Naive thymus-derived CD8-positive, alpha-beta T cell (primary cell): ENCODE measurements at regions not wholly inside any gene's neighbourhood (a gene's known extent, or its start where the extent isn't known, plus 50 kb on each side); places are given as distances from the start of the nearest gene placed in this dataset.

Experiments
- ATAC-seq, 2 donors: fragments of 150-1000 bp; cut with Tn5 transposase in 1 of 2; sonication (Bioruptor Pico), chemical (Tn5 transposase) in 1 of 2; 1 replicate in 1 of 2; 2 replicates in 1 of 2; pipeline ENCODE4 v1.10.0; 2021; ENCODE audit warnings: mild to moderate bottlenecking in 2 of 2, moderate library complexity in 2 of 2
- POLR2A ChIA-PET: fragments of 350-600 bp; sonication (Branson Sonifier 250); formaldehyde crosslinking; loops from one replicate; lab custom pipeline; 2021; ENCODE audit warnings: antibody characterized with exemption; lab: Charles Lee
- DNase-seq, 10 donors: peaks; one replicate each; pipeline versions ENCODE4 v3.0.0 to v3.0.0-alpha.2; 2020 to 2022
- H3K27ac Mint-ChIP-seq, 10 donors: one replicate each; pipeline ENCODE4 v1.8.0; 2020 to 2022; ENCODE audit warnings: mild to moderate bottlenecking in 10 of 10, mixed read lengths in 10 of 10, moderate library complexity in 4 of 10, inconsistent platforms in 1 of 10
- H3K27me3 Mint-ChIP-seq, 5 donors: one replicate each; pipeline ENCODE4 v1.8.0; 2021 to 2022; ENCODE audit warnings: mixed read lengths in 5 of 5
- H3K36me3 Mint-ChIP-seq, 3 donors: one replicate each; pipeline ENCODE4 v1.8.0; 2020 to 2022; ENCODE audit warnings: mixed read lengths in 3 of 3, mild to moderate bottlenecking in 2 of 3, inconsistent platforms in 1 of 3
- H3K4me1 Mint-ChIP-seq, 4 donors: one replicate each; pipeline ENCODE4 v1.8.0; 2021 to 2022; ENCODE audit warnings: mixed read lengths in 4 of 4
- H3K4me3 Mint-ChIP-seq, 10 donors: one replicate each; pipeline ENCODE4 v1.8.0; 2020 to 2022; ENCODE audit warnings: mild to moderate bottlenecking in 10 of 10, mixed read lengths in 10 of 10, moderate library complexity in 6 of 10, inconsistent platforms in 1 of 10
- H3K9me3 Mint-ChIP-seq, 9 donors: one replicate each; pipeline ENCODE4 v1.8.0; 2020 to 2022; ENCODE audit warnings: mixed read lengths in 9 of 9, mild to moderate bottlenecking in 3 of 9, inconsistent platforms in 1 of 9, moderate library complexity in 1 of 9

DNA sequence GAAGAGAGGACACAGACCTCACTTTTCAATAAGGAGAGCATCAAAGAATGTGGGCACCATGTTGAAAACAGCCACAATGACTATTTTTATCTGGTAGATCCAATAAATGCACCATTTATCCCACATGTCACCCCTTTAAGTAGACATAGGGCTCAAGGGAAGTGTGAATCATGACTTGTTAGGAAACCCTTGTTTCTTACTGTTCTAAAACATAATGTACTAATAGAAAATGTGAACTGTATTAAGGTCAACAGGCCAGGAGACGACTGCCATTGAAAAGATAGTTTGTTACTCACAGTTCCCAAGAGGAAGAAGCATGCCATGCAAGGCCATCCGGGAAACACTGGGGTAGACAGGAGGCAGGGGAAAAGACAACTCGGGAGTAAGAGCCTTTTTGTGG lies 137.7 kb downstream of the EN1 start:
- Mint-ChIP-seq H3K4me1 (no peaks in the 10 kb centered on the region), H3K9me3 (peaks cover 0 to 3% (median 0%) of the 10 kb centered on the region in 9 donors), H3K4me3 (no peak overlapping the region), H3K27ac (peak overlapping the region in 1 of 10 donors; percentile 23), H3K27me3 (peaks cover 3 to 45% (median 12%) of the 10 kb centered on the region in 5 donors), H3K36me3 (no peaks in the 10 kb centered on the region)
- POLR2A ChIA-PET = no interaction called here
- no peak for ATAC-seq
- no peak for DNase-seq

GRCh38 chr2:118706844-118707243 lies 140.6 kb downstream of the EN1 start:
- Mint-ChIP-seq H3K4me1 (no peaks in the 10 kb centered on the region), H3K4me3 (no peak overlapping the region), H3K36me3 (no peaks in the 10 kb centered on the region), H3K9me3 (peaks cover 0 to 3% (median 0%) of the 10 kb centered on the region in 9 donors), H3K27me3 (peaks cover 6 to 62% (median 9%) of the 10 kb centered on the region in 5 donors), H3K27ac (no peak overlapping the region)
- POLR2A ChIA-PET = no interaction called here
- DNase-seq (no peak), ATAC-seq (no peak)

GRCh38 chr2:118706371-118706770 lies 141.1 kb downstream of the EN1 start:
- no peak for ATAC-seq
- Mint-ChIP-seq H3K4me3 (no peak overlapping the region), H3K36me3 (no peaks in the 10 kb centered on the region), H3K27ac (no peak overlapping the region), H3K4me1 (no peaks in the 10 kb centered on the region), H3K9me3 (peaks cover 0 to 6% (median 0%) of the 10 kb centered on the region in 9 donors), H3K27me3 (peaks cover 3 to 57% (median 11%) of the 10 kb centered on the region in 5 donors)
- no peak for DNase-seq
- POLR2A ChIA-PET = no interaction called here

DNA sequence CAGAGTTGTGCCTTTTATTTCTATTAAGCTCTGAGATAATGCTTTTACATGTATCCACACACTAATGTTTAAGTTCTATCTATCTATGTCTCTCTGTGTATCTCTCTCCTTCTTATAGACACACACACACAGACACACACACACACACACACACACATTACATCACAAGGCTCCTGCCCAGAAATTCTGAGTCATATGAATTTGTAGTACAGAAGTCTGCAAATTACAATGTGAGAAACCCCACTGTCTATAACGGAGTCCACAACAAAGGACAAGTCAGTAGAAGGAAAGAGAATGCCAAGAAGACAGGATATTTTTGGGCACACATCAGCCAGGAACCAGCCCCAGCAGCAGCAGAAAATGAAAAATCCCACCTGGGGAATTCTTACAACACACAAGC lies 142.4 kb downstream of the EN1 start:
- peaks cover 3 to 44% (median 7%) of the 10 kb centered on the region in 5 donors for H3K27me3 Mint-ChIP-seq
- H3K4me3 Mint-ChIP-seq = no peak overlapping the region
- no peak overlapping the region for H3K27ac Mint-ChIP-seq
- POLR2A ChIA-PET = no interaction called here
- ATAC-seq (no peak), DNase-seq (no peak)
- H3K36me3 Mint-ChIP-seq = no peaks in the 10 kb centered on the region
- no peaks in the 10 kb centered on the region for H3K4me1 Mint-ChIP-seq
- peaks cover 0 to 6% (median 2%) of the 10 kb centered on the region in 9 donors for H3K9me3 Mint-ChIP-seq

- no peak for ATAC-seq
- no peak overlapping the region for H3K27ac Mint-ChIP-seq
- POLR2A ChIA-PET = no interaction called here
- H3K27me3 Mint-ChIP-seq = peaks cover 0 to 17% (median 3%) of the 10 kb centered on the region in 5 donors
- peaks cover 0 to 15% (median 2%) of the 10 kb centered on the region in 9 donors for H3K9me3 Mint-ChIP-seq
- no peak for DNase-seq
- H3K4me3 Mint-ChIP-seq = no peak overlapping the region
- H3K36me3 Mint-ChIP-seq = no peaks in the 10 kb centered on the region
- H3K4me1 Mint-ChIP-seq = no peaks in the 10 kb centered on the region
Observed at GRCh38 chr2:118699447-118700175, 147.8 kb downstream of the EN1 start.

GRCh38 chr2:118698564-118698963 lies 148.9 kb downstream of the EN1 start:
- H3K27ac Mint-ChIP-seq = no peak overlapping the region

GRCh38 chr2:118697781-118698180 lies 149.7 kb downstream of the EN1 start:
- POLR2A ChIA-PET = no interaction called here
- Mint-ChIP-seq H3K4me3 (no peak overlapping the region), H3K9me3 (peaks cover 0 to 16% (median 2%) of the 10 kb centered on the region in 9 donors), H3K36me3 (no peaks in the 10 kb centered on the region), H3K27me3 (peaks cover 0 to 8% (median 3%) of the 10 kb centered on the region in 5 donors), H3K4me1 (no peaks in the 10 kb centered on the region), H3K27ac (no peak overlapping the region)
- DNase-seq (no peak), ATAC-seq (no peak)

More at GRCh38 chr2:118698564-118698963, 148.9 kb downstream of the EN1 start:
- peaks cover 0 to 7% (median 3%) of the 10 kb centered on the region in 5 donors for H3K27me3 Mint-ChIP-seq
- DNase-seq = no peak
- ATAC-seq = no peak
- POLR2A ChIA-PET = no interaction called here
- no peaks in the 10 kb centered on the region for H3K36me3 Mint-ChIP-seq
- peaks cover 0 to 16% (median 2%) of the 10 kb centered on the region in 9 donors for H3K9me3 Mint-ChIP-seq
- H3K4me1 Mint-ChIP-seq = no peaks in the 10 kb centered on the region
- H3K4me3 Mint-ChIP-seq = no peak overlapping the region

GRCh38 chr2:118696786-118697465 lies 150.5 kb downstream of the EN1 start:
- ATAC-seq = no peak
- no peaks in the 10 kb centered on the region for H3K4me1 Mint-ChIP-seq
- H3K36me3 Mint-ChIP-seq = no peaks in the 10 kb centered on the region
- POLR2A ChIA-PET = no interaction called here
- H3K9me3 Mint-ChIP-seq = peaks cover 0 to 16% (median 2%) of the 10 kb centered on the region in 9 donors
- H3K4me3 Mint-ChIP-seq = no peak overlapping the region
- peak overlapping the region in 1 of 10 donors; percentile 24 for H3K27ac Mint-ChIP-seq
- peaks cover 0 to 13% (median 8%) of the 10 kb centered on the region in 5 donors for H3K27me3 Mint-ChIP-seq
- DNase-seq = no peak

DNA sequence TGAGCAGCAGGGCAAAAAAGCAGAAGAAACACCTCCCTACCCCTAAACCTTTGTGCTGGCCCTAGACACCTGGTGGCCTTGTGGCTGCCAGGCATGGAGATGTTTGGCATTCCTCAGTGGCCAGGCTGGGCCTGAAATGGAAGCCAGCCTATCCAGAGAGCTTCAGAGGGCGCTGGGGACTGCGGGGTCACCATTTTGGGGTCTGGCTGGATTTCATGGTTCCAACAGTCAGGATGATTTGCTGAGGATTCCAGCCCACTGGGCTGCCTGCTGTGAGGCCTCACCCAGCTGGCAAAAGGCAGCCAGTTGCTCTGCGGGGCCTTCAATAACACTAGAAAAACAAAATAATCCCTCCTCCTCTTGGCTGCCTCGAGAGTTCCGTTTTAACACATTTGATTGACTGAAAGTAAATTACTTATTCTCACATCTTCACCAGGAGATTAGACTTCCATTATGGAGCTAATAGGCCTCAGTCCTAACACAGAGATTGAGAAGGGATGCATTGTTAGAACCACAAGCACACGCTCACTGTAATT lies 154.1 kb downstream of the EN1 start:
- Mint-ChIP-seq H3K9me3 (peaks cover 0 to 38% (median 7%) of the 10 kb centered on the region in 9 donors), H3K4me1 (no peaks in the 10 kb centered on the region), H3K36me3 (no peaks in the 10 kb centered on the region), H3K27me3 (peaks cover 4 to 41% (median 13%) of the 10 kb centered on the region in 5 donors), H3K4me3 (no peak overlapping the region), H3K27ac (no peak overlapping the region)
- POLR2A ChIA-PET = no interaction called here
- no peak for ATAC-seq
- no peak for DNase-seq

DNA sequence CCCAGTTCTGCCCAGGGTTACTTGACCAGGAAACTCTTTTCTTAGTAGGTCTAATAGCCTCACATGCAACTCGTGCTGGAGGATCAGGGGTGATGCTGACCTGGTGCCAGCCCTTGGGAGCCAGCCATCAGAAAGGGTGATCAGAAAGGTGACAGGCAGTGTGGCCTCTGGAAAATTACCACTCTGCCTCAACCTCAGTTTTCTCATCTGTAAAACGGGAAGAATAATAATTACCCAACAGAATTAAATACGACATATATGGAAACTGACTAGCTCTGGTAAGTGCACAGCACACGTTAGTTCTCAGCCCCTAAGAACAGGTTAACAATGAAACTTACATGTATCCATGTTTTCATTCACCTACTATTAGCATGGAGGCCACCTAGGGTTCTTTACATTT lies 157.6 kb downstream of the EN1 start:
- H3K27me3 Mint-ChIP-seq = peaks cover 4 to 41% (median 16%) of the 10 kb centered on the region in 5 donors
- H3K36me3 Mint-ChIP-seq = no peaks in the 10 kb centered on the region
- H3K4me1 Mint-ChIP-seq = no peaks in the 10 kb centered on the region
- ATAC-seq (no peak), DNase-seq (no peak)
- H3K27ac Mint-ChIP-seq = no peak overlapping the region
- POLR2A ChIA-PET = no interaction called here
- H3K9me3 Mint-ChIP-seq = peaks cover 0 to 25% (median 4%) of the 10 kb centered on the region in 9 donors
- no peak overlapping the region for H3K4me3 Mint-ChIP-seq

GRCh38 chr2:118689456-118689855 lies 158.0 kb downstream of the EN1 start:
- H3K27me3 Mint-ChIP-seq = peaks cover 4 to 41% (median 16%) of the 10 kb centered on the region in 5 donors
- POLR2A ChIA-PET = no interaction called here
- no peak for ATAC-seq

GRCh38 chr2:118689033-118689432 lies 158.4 kb downstream of the EN1 start:
- no peaks in the 10 kb centered on the region for H3K36me3 Mint-ChIP-seq
- ATAC-seq (no peak), DNase-seq (no peak)
- no peak overlapping the region for H3K4me3 Mint-ChIP-seq
- peaks cover 4 to 41% (median 16%) of the 10 kb centered on the region in 5 donors for H3K27me3 Mint-ChIP-seq
- no peaks in the 10 kb centered on the region for H3K4me1 Mint-ChIP-seq
- H3K9me3 Mint-ChIP-seq = peaks cover 0 to 22% (median 4%) of the 10 kb centered on the region in 9 donors
- POLR2A ChIA-PET = no interaction called here
- H3K27ac Mint-ChIP-seq = no peak overlapping the region

More at GRCh38 chr2:118689456-118689855, 158.0 kb downstream of the EN1 start:
- no peaks in the 10 kb centered on the region for H3K4me1 Mint-ChIP-seq
- no peak overlapping the region for H3K4me3 Mint-ChIP-seq
- DNase-seq = no peak
- H3K27ac Mint-ChIP-seq = no peak overlapping the region
- H3K36me3 Mint-ChIP-seq = no peaks in the 10 kb centered on the region
- H3K9me3 Mint-ChIP-seq = peaks cover 0 to 22% (median 4%) of the 10 kb centered on the region in 9 donors

GRCh38 chr2:118687698-118688097 lies 159.8 kb downstream of the EN1 start:
- Mint-ChIP-seq H3K9me3 (peaks cover 0 to 22% (median 6%) of the 10 kb centered on the region in 9 donors), H3K4me3 (no peak overlapping the region), H3K27ac (no peak overlapping the region), H3K4me1 (no peaks in the 10 kb centered on the region), H3K27me3 (peaks cover 4 to 44% (median 13%) of the 10 kb centered on the region in 5 donors), H3K36me3 (no peaks in the 10 kb centered on the region)
- POLR2A ChIA-PET = no interaction called here
- DNase-seq = no peak
- no peak for ATAC-seq
